CD4-positive, alpha-beta T cell treated with Interleukin-4 for 1 hour (primary cell): ENCODE measurements at regions not wholly inside any gene's neighbourhood (a gene's known extent, or its start where the extent isn't known, plus 50 kb on each side); places are given as distances from the start of the nearest gene placed in this dataset.
"Not testable (repeated sequence)": the region's sequence is repeated elsewhere in the genome, so short reads cannot be mapped to it uniquely, and the experiment has no call there.

Source experiments
- DNase-seq, 2 donors: peaks; one replicate each; pipeline ENCODE4 v3.0.0-alpha.2; 2020 to 2022

GRCh38 chr4:64940698-64941097, 531.4 kb upstream of the TECRL start:
- no peak for DNase-seq

DNA sequence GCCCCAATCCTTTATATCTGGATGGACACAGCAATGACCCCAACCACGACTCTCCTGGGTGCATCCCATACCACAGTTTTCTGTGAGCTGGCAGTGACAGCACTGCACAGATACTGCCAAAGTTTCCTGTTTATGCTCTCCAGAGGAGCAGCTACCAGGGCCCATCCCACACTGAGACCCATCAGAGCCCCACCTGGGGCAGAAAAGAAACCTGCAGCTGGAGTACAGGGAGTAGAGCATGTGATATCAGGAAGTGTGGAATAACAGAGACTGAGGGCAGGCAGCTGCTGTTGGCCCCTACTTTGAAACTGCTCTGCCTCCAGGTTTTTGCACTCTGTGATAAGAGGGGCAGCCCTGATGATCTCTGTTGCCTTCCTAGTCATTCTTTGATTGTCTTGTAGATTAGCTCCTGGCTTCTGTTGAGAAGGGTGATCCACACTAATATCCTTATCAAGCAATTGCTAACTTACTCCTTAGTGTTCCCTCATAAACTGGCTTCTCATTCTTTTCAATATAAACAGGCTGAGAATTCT, 526.3 kb upstream of the TECRL start:
- DNase-seq: no peak

GRCh38 chr4:64911846-64912245, 502.6 kb upstream of the TECRL start:
- no peak for DNase-seq

DNA sequence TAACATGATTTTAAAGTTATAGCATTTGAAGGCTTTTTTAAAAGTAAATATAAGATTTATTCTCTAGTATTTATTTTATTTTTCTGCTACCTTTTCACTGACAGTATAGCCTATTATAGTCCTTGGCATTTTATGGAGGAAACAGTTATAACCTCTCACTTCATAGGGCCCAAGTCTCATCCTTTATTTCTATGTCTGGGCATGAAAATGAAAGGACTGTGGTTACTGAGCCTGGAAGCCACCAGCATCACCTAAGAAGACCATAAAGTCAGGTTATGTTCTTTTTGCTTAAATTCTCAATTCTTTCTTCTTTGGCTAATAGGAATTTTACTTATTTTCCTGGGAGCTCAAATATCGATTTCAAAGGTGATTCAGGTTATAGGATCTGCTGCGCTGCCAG, 494.7 kb upstream of the TECRL start:
- no peak for DNase-seq

DNA sequence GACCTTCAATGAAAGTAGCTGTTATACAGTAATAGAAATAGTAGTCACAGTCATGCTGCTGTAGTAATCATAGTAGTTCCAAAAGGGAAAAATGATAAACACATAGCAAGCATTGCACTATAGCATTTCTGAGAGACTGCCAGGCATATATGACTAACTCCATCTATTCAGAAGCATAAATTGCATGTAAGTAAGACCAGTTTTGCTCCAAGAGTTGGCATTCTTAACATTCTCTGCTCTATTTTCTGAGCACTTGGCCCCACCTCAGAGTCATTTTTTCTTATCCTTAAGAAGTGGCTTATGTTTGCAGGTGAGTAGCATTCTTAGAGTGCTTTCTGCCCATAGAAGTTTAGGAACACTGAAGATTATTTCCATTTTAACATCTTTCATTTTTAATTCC, 490.3 kb upstream of the TECRL start:
- DNase-seq: no peak

GRCh38 chr4:64899030-64899429, 489.8 kb upstream of the TECRL start:
- DNase-seq: not testable (repeated sequence)

GRCh38 chr4:64897683-64898082, 488.4 kb upstream of the TECRL start:
- DNase-seq: no peak

- no peak for DNase-seq
These were observed 485.8 kb upstream of the TECRL start for GRCh38 chr4:64895031-64895430.

DNA sequence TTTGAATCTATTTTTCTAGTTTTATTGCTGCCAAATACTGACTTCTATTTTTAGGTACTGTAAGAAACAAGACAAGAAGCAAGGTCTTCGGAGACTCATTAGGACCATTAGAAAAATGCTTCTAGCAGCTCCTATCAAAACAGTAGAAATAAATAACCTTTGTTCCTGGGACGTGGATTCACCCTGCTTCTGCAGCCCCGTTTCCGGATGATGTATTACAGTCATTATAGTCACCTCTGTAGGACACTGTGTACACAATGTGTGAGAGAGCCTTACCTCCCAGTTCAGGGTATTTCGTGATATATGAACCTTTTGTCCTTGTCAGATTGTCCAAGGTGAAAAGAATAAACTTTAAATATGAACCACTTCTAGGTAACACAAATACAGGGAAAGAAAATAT, 484.0 kb upstream of the TECRL start:
- DNase-seq: no peak

DNA sequence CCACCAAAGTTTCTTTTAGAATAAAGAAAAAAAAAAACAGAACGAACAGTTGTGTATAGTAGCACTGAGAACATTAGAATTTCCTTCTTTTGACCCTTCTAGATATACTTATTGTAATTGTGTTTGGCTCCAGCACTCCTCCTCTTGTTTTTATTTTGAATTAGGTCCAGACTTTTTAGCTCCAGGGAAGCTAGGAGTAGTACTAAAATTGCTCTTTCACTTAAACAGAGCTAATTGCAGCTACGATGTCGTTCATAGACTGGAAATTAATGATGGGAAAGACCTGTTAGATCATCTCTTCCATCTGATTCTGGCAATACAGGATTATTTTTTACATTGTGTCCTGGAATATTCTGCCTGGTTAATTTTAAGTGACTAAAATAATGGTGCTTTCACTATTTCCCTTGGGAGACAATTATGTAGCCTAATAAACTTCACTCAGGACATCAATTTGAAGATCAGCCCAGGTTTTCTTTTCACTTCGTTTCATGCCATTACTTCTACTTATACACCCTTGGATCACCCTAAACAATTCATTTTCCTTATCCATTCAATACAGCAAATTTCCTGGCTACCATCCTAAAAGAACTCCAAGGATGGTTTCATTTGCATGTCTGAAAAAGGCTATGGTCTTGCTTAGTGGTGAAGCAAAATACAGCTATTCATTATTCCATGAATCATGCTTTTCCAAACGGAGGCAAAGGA, 480.8 kb upstream of the TECRL start:
- DNase-seq: no peak

DNA sequence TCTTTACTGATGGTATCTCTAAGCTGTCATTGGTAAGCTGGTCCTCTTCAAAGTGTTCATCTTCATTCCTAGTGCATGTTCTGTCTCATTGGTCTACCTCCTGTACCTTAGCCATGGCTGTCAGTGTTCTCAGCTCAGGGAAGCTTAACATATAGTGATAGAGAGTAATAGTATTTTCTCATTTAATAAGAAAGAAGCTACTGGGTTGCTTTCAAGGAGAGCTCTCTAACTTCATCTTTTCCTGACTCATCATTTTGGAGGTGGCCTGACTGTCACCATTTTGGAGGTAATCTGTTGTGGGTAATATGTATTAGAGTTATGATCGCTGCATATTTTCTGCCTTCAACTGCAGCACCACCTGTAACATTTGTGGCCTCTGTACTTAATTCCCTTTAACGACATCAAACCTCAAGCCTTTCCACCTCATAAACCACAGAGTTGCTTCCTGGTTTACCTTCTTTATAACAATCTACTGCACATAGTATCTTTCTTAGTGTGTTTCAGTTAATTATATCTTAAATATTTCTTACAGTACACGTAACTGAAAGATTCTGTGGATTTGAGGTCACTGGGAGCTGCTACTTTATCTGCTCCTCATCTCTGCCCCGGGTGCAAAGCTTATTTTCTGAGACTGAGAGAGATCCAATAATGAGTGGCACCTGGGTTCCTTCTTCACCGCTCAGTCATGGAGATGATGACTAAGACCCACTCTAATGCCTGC, 474.0 kb upstream of the TECRL start:
- no peak for DNase-seq

GRCh38 chr4:64882311-64883086, 473.2 kb upstream of the TECRL start:
- DNase-seq: no peak

GRCh38 chr4:64880557-64880956, 471.3 kb upstream of the TECRL start:
- DNase-seq: no peak

DNA sequence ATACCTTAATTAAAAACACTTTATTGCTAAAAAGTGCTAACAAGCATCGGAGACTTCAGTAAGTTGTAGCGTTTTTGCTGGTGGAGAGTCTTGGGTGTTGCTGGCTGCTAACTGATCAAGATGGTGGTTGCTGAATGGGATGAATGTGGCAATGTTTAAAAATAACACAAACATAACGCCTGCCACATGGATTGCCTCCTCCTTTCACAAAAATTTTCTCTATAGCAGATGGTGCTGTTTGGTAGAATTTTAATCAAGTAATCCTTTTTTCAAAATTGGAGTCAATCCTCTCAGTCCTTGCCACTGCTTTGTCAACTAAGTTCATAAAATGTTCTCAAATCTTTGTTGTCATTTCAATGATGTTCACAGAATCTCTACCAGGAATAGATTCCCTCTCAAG, 466.8 kb upstream of the TECRL start:
- no peak for DNase-seq

GRCh38 chr4:64870558-64870957, 461.3 kb upstream of the TECRL start:
- no peak for DNase-seq

DNA sequence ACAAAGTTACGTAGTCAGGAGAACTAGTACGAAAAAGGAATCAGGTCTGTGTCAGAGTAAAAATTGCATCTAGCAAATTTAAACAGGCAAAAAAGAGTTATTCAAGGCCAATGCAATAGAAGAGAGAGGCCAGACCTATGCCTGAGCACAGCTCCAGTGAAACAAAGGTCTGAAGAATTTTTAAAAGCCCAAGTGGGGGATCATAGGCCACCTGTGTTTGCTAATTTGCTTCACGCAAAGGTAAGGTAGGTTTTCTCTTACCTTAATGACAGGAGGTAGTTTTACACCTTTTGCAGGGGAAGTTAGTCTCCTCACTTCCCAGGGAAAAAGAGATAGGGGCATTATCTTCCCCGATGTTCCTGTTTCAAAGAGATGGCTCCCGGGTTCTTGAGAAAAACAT, 448.6 kb upstream of the TECRL start:
- DNase-seq: no peak

DNA sequence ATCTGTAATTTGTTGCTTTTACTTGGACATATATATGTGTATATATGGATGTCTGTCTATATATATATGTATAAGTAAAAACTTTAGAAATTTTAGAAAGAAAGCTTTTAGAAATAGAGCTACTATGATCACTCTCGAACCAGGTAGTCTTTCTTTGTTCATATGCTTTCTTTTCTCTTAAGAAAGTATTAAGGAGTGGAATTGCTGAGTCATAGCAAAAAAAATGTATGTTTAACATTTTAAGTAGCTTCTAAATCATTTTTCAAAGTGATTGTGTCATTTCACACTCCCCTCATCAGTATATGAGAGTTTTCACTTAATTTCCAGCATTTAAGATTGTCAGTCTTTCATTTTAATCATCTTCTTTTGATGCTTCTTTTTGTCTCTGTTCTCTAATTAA, 447.9 kb upstream of the TECRL start:
- no peak for DNase-seq

DNA sequence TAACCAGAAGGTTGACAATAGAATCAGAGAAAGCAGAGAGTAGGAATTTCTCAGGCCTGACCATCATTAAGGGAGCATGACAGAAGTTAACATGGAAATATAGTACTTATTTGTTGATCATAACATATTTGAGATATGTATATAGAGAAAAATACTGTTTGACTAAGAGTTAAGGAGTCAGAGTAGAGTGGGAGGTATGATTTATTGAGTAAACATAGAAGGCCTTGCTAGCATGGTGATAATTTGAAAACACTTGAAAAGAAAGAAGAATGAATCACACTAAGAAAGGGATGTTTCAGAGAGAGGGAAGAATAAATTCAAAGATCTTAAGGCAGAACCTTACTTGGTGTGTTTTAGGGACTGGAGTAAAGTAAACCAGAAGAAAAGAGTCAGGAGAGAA, 437.2 kb upstream of the TECRL start:
- DNase-seq: no peak

GRCh38 chr4:64829749-64830148, 420.5 kb upstream of the TECRL start:
- DNase-seq: no peak

GRCh38 chr4:64824591-64824990, 415.3 kb upstream of the TECRL start:
- no peak for DNase-seq

- no peak for DNase-seq
These were observed 413.2 kb upstream of the TECRL start for GRCh38 chr4:64822405-64822804.

- no peak for DNase-seq
These were observed 412.1 kb upstream of the TECRL start for GRCh38 chr4:64821219-64821976.

DNA sequence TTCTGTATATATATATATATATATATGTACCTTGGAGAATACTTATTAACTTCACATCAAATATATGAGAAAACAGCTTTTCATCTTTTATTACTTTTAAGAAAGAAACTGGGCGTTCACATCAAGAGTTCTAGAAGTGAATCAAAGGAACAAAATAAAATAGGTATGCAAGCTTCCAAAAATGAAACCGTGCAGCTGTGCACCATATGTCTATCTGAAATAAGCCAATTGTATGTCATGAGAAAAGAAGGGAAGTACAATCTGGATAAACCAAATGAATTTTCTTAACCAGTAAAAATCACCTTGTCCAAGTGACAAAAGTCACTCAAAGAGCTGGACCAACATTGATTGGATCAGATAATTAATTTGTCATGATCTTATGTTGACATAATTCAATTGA, 405.4 kb upstream of the TECRL start:
- no peak for DNase-seq
